ENCODE measurements at regions not wholly inside any gene's neighbourhood (a gene's known extent, or its start where the extent isn't known, plus 50 kb on each side); places are given as distances from the start of the nearest gene placed in this dataset.

DNA sequence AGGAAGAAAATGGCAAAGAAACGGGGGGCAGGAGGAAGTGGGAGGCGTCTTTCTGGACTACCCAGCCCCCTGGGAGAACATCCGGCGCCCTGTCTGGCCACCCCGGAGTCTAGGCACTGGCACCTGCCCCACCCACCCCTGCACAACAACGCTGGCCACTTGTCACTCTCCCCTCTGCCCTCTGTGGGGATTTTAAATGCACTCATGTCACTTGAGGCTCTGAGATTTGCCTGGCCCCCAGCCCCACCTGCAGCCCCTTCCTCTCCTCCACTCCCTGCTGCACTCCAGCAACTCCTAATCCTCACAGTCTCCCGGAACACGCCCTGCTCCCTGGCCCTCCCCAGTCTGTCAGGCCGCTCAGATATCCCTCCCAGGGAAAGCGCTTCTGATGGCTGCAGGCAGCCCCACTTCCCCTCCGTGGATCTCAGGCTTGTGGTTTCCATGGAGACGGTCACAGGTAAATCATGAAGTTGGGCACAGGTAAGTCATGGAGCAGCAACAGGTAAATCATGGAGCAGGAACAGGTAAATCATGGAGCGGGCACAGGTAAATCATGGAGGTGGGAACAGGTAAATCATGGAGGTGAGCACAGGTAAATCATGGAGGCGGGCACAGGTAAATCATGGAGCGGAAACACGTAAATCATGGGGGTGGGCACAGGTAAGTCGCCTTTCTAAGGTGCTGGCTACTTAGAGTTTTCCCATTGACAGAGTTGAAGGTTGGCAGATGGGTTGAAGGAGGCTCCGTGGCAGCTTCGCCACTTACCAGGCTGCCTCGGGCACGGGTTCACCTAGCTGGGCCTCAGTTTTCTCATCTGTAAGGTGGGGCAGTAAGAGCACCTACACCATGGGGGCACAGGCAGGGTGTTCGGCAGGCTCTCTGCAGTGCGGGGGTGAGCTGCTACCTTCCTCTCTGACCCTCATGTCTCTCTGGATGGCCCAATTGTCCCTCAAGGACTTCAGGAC, 79.0 kb upstream of the SHISAL1 start:
- H2AFZ ChIP-seq (replicated peaks) = no peak overlapping the region
- H3K36me3 Mint-ChIP-seq = no peaks in the 10 kb centered on the region
- no peaks in the 10 kb centered on the region for H3K9me3 ChIP-seq (ENCODE audit: low read depth)
- H3K4me2 ChIP-seq = no peak overlapping the region
- H3K27ac Mint-ChIP-seq = peak overlapping the region; percentile 2
- H3K36me3 ChIP-seq = no peaks in the 10 kb centered on the region
- H3K4me3 Mint-ChIP-seq = no peak overlapping the region
- H3K27ac ChIP-seq = no peak overlapping the region
- no peak for DNase-seq (ENCODE audit: low spot score)
- peaks cover 27% of the 10 kb centered on the region for H3K4me1 Mint-ChIP-seq
- H3K4me3 ChIP-seq = no peak overlapping the region
- no peak for TF ChIP-seq EZH2 (IDR thresholded peaks at IDR 0.05)
- TF ChIP-seq, protein P1, sequence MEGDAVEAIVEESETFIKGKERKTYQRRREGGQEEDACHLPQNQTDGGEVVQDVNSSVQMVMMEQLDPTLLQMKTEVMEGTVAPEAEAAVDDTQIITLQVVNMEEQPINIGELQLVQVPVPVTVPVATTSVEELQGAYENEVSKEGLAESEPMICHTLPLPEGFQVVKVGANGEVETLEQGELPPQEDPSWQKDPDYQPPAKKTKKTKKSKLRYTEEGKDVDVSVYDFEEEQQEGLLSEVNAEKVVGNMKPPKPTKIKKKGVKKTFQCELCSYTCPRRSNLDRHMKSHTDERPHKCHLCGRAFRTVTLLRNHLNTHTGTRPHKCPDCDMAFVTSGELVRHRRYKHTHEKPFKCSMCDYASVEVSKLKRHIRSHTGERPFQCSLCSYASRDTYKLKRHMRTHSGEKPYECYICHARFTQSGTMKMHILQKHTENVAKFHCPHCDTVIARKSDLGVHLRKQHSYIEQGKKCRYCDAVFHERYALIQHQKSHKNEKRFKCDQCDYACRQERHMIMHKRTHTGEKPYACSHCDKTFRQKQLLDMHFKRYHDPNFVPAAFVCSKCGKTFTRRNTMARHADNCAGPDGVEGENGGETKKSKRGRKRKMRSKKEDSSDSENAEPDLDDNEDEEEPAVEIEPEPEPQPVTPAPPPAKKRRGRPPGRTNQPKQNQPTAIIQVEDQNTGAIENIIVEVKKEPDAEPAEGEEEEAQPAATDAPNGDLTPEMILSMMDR (IDR thresholded peaks at IDR 0.05) = no peak
- TF ChIP-seq EZH2phosphoT487 (IDR thresholded peaks at IDR 0.05) = no peak
- H3K27me3 ChIP-seq = no peaks in the 10 kb centered on the region
- H3K79me2 ChIP-seq (ENCODE audit: low read depth) = no peaks in the 10 kb centered on the region
- no peaks in the 10 kb centered on the region for H4K20me1 ChIP-seq (ENCODE audit: low read depth)
- H3F3A ChIP-seq (ENCODE audit: low read depth) = no peaks in the 10 kb centered on the region
- peaks cover 13% of the 10 kb centered on the region for H3K27me3 Mint-ChIP-seq (ENCODE audit: insufficient read depth, low read depth)
- H3K9me3 Mint-ChIP-seq = no peaks in the 10 kb centered on the region
- H3K9ac ChIP-seq = no peak overlapping the region
- H3K4me1 ChIP-seq = peaks cover 4% of the 10 kb centered on the region

DNA sequence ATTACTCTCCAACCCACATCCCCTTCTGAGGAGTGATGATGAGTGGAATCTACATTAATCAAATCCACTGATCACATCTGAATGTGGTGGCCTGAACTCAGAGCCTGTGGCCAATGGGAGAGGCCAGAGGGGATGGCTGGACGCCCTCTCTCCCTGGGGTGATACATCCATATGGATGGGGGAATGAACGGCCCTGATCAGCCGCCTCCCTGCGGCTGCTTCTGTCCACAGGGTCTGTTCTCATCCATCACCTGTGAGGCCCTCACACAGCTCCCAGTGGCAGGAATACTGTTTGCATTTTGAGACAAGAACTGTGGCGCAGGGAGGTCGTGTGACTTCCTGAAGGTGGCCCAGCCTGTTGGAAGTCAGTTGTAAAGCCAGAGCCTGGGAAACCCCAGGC, 78.3 kb upstream of the SHISAL1 start:
- Mint-ChIP-seq H3K27ac (no peak overlapping the region), H3K4me3 (no peak overlapping the region), H3K36me3 (no peaks in the 10 kb centered on the region), H3K27me3 (ENCODE audit: insufficient read depth, low read depth) (peaks cover 16% of the 10 kb centered on the region), H3K9me3 (no peaks in the 10 kb centered on the region), H3K4me1 (peaks cover 26% of the 10 kb centered on the region)
- Histone ChIP-seq H4K20me1 (ENCODE audit: low read depth) (no peaks in the 10 kb centered on the region), H2AFZ (replicated peaks) (no peak overlapping the region), H3K9me3 (ENCODE audit: low read depth) (no peaks in the 10 kb centered on the region), H3K4me1 (peaks cover 4% of the 10 kb centered on the region), H3K4me2 (no peak overlapping the region), H3K9ac (no peak overlapping the region), H3K27me3 (no peaks in the 10 kb centered on the region), H3F3A (ENCODE audit: low read depth) (no peaks in the 10 kb centered on the region), H3K79me2 (ENCODE audit: low read depth) (no peaks in the 10 kb centered on the region), H3K27ac (no peak overlapping the region), H3K36me3 (no peaks in the 10 kb centered on the region), H3K4me3 (no peak overlapping the region)
- DNase-seq (ENCODE audit: low spot score) = no peak
- TF ChIP-seq, protein P1 (IDR thresholded peaks at IDR 0.05) = no peak

DNA sequence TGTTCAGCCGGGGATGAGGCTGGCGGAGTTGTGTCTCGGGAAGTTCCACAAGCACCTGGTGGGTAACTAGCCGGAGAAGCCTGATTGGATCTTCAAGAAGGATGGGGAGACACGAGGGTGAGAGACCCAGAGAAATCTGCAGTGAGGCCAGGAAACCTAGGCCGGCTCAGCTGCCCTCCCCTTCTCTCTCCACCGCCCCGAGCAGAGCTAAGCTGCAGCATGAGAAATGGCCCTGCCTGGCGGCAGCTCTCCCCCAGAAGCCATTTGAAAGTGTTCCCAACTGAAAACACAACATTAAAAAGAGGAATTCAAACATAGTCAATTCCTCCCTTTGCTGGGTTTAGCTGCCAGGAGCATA, 77.8 kb upstream of the SHISAL1 start:
- H3K9me3 Mint-ChIP-seq = no peaks in the 10 kb centered on the region
- Histone ChIP-seq H3K27me3 (no peaks in the 10 kb centered on the region), H3K27ac (no peak overlapping the region), H3K4me2 (no peak overlapping the region), H3K79me2 (ENCODE audit: low read depth) (no peaks in the 10 kb centered on the region), H3K4me1 (peaks cover 4% of the 10 kb centered on the region), H3K9ac (no peak overlapping the region), H3K4me3 (no peak overlapping the region), H4K20me1 (ENCODE audit: low read depth) (no peaks in the 10 kb centered on the region), H3K9me3 (ENCODE audit: low read depth) (no peaks in the 10 kb centered on the region), H2AFZ (replicated peaks) (no peak overlapping the region), H3K36me3 (no peaks in the 10 kb centered on the region), H3F3A (ENCODE audit: low read depth) (no peaks in the 10 kb centered on the region)
- no peak for DNase-seq (ENCODE audit: low spot score)
- H3K36me3 Mint-ChIP-seq = no peaks in the 10 kb centered on the region
- H3K27ac Mint-ChIP-seq = peak overlapping the region; percentile 78
- no peak overlapping the region for H3K4me3 Mint-ChIP-seq
- TF ChIP-seq EZH2 (IDR thresholded peaks at IDR 0.05) = no peak
- H3K4me1 Mint-ChIP-seq = peaks cover 22% of the 10 kb centered on the region
- peaks cover 16% of the 10 kb centered on the region for H3K27me3 Mint-ChIP-seq (ENCODE audit: insufficient read depth, low read depth)

DNA sequence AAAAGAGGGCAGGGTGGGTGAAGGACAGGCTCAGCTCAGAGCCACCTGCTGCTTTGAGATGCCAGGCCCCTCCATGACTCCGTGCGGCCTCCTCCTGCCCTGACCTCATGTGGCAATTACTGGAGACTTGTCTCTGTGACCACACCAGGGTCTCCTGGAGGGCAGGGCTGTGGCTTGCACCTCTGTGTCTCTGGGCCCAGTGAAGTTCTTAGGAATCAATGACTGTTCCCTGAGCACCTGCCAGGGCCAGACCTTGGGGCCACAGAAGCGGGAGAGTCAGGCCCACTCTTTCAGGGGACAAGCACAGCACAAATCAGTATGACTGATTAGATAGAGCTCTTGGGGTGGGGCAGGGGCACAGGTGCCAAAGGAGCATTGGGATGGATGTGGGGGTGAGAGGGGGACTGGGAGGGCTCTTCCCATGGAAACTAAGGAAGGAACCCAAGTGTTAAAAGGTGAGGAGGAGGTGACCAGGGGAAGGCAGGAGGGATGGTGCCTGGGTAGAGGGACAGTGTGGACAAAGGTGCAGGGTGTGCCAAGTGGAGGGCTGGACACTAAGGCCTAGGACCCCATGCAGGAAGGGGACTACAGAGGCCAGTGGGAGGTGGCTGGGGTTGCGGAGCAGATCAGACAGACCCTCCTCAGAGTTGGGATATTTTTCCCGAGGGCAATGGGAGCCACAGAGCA, 77.3 kb upstream of the SHISAL1 start:
- H3K79me2 ChIP-seq (ENCODE audit: low read depth) = no peaks in the 10 kb centered on the region
- H3K27ac ChIP-seq = no peak overlapping the region
- H3K36me3 ChIP-seq = no peaks in the 10 kb centered on the region
- no peak overlapping the region for H3K9ac ChIP-seq
- no peaks in the 10 kb centered on the region for H3K9me3 Mint-ChIP-seq
- no peaks in the 10 kb centered on the region for H4K20me1 ChIP-seq (ENCODE audit: low read depth)
- no peaks in the 10 kb centered on the region for H3K9me3 ChIP-seq (ENCODE audit: low read depth)
- no peaks in the 10 kb centered on the region for H3K36me3 Mint-ChIP-seq
- H3K27me3 Mint-ChIP-seq (ENCODE audit: insufficient read depth, low read depth) = peaks cover 16% of the 10 kb centered on the region
- no peak overlapping the region for H3K4me3 Mint-ChIP-seq
- H2AFZ ChIP-seq (replicated peaks) = no peak overlapping the region
- no peak overlapping the region for H3K4me3 ChIP-seq
- H3K4me1 ChIP-seq = peaks cover 4% of the 10 kb centered on the region
- no peak for DNase-seq (ENCODE audit: low spot score)
- H3F3A ChIP-seq (ENCODE audit: low read depth) = no peaks in the 10 kb centered on the region
- H3K27me3 ChIP-seq = no peaks in the 10 kb centered on the region
- H3K27ac Mint-ChIP-seq = peak overlapping the region; percentile 78
- H3K4me1 Mint-ChIP-seq = peaks cover 19% of the 10 kb centered on the region
- no peak overlapping the region for H3K4me2 ChIP-seq
- TF ChIP-seq, protein P1 (IDR thresholded peaks at IDR 0.05) = no peak
- no peak for TF ChIP-seq EZH2 (IDR thresholded peaks at IDR 0.05)

All from neural progenitor cell (in vitro differentiated cells).